Esophagus squamous epithelium (tissue), 5 donors: ENCODE measurements at regions not wholly inside any gene's neighbourhood (a gene's known extent, or its start where the extent isn't known, plus 50 kb on each side); places are given as distances from the start of the nearest gene placed in this dataset.

ENCODE experiments used
- DNase-seq: peaks from one replicate; lab custom pipeline; 2025; lab: John Stamatoyannopoulos, UW
- H3K27ac ChIP-seq, 4 donors: fragments of 200-600 bp; sonication (generic); one replicate each; pipeline ENCODE4 v1.5.1; 2016 to 2019; ENCODE audit warnings: mild to moderate bottlenecking in 1 of 4
- H3K27me3 ChIP-seq, 4 donors: fragments of 200-600 bp; sonication (generic); 1 replicate in 3 of 4; 2 replicates in 1 of 4; pipeline versions ENCODE4 v1.5.1 to v1.6.0; 2017 to 2021; ENCODE audit warnings: antibody characterized with exemption in 1 of 4
- H3K36me3 ChIP-seq, 3 donors: fragments of 200-600 bp; sonication (generic); one replicate each; pipeline ENCODE4 v1.5.1; 2016 to 2019
- H3K4me1 ChIP-seq, 3 donors: fragments of 200-600 bp; sonication (generic); one replicate each; pipeline ENCODE4 v1.5.1; 2017 to 2019
- H3K4me3 ChIP-seq, 4 donors: fragments of 200-600 bp; sonication (generic); 1 replicate in 3 of 4; 2 replicates in 1 of 4; pipeline ENCODE4 v1.5.1; 2016 to 2019; ENCODE audit warnings: mild to moderate bottlenecking in 2 of 4, moderate library complexity in 1 of 4
- H3K9me3 ChIP-seq, 3 donors: fragments of 200-600 bp; sonication (generic); one replicate each; pipeline ENCODE4 v1.5.1; 2016 to 2019
- POLR2A ChIP-seq, 4 donors: fragments of 450-650 bp; IDR thresholded peaks; one replicate each; pipeline ENCODE4 v1.6.1; 2017; ENCODE audit warnings: antibody characterized with exemption in 4 of 4, mild to moderate bottlenecking in 4 of 4, moderate library complexity in 3 of 4
- WGBS, 2 donors: methylation state at CpG; one replicate each; pipeline ENCODE4 v1.1.5; 2018; 5-methylcytosine and 5-hydroxymethylcytosine counted together
- intact Hi-C: fragments of 100-400 bp; cut with DNase I; formaldehyde crosslinking; loops from one replicate; pipeline ENCODE4 v1.15.0; 2022
- TF ChIP-seq, protein P1 (sequence below), 6 experiments: fragments of 450-650 bp in 4 of 6; fragments of 200-600 bp in 2 of 6; sonication (generic) in 2 of 6; IDR thresholded peaks; one replicate each; pipeline ENCODE4 v1.5.1; 2016 to 2019; ENCODE audit warnings: antibody characterized with exemption in 6 of 6, mild to moderate bottlenecking in 4 of 6, moderate library complexity in 4 of 6
- donor health status: DM: yes; HTN: yes; CAD: no.

DNA sequence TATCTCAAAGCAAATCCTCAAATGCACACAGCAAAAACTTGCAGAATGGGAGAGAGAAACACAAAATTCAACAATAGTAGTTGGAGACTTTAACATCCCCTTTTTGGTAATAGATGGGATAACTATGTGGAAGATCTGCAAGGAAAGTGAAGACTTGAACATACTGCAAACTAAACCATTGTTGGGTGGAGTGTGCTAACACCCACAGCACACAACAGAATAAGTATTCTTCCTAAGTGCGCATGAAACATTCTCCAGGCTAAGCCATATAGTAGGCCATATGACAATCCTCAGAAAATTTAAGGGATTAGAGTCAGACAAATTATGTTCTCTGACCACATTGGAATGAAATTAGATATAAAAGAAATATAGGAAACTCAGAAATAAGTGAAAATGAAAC lies 230.6 kb downstream of the FBXO15 start:
- intact Hi-C loops, result no loop called here
- Histone ChIP-seq H3K4me1 (no peaks in the 10 kb centered on the region), H3K27me3 (no peaks in the 10 kb centered on the region), H3K36me3 (no peaks in the 10 kb centered on the region), H3K27ac (no peak overlapping the region), H3K4me3 (no peak overlapping the region), H3K9me3 (no peaks in the 10 kb centered on the region)
- WGBS, 2 donors, result 100% methylated on average over 1 of the region's 1 CpG
- no peak for DNase-seq
- TF ChIP-seq POLR2A (IDR thresholded peaks at IDR 0.05), result no peak
- TF ChIP-seq, protein P1, sequence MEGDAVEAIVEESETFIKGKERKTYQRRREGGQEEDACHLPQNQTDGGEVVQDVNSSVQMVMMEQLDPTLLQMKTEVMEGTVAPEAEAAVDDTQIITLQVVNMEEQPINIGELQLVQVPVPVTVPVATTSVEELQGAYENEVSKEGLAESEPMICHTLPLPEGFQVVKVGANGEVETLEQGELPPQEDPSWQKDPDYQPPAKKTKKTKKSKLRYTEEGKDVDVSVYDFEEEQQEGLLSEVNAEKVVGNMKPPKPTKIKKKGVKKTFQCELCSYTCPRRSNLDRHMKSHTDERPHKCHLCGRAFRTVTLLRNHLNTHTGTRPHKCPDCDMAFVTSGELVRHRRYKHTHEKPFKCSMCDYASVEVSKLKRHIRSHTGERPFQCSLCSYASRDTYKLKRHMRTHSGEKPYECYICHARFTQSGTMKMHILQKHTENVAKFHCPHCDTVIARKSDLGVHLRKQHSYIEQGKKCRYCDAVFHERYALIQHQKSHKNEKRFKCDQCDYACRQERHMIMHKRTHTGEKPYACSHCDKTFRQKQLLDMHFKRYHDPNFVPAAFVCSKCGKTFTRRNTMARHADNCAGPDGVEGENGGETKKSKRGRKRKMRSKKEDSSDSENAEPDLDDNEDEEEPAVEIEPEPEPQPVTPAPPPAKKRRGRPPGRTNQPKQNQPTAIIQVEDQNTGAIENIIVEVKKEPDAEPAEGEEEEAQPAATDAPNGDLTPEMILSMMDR (IDR thresholded peaks at IDR 0.05), result no peak

DNA sequence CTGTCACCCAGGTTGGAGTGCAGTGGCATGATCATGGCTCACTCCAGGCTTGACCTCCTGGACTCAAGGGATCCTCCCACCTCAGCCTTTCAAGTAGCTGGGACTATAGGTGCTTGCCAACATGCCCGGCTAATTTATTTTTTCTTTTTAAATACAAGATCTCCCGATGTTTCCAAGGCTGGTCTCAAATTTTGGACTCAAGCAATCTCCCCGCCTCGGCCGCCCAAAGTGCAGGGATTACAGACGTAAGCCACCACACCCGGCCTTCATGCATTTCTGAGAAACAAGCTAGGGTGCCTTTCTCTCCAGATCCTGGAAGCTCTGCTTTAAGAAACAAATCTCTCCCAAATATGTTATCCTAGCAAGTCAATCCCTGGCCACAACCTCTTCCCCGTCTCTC lies 234.1 kb downstream of the FBXO15 start:
- intact Hi-C loops, result no loop called here
- Histone ChIP-seq H3K27me3 (no peaks in the 10 kb centered on the region), H3K36me3 (no peaks in the 10 kb centered on the region), H3K9me3 (no peaks in the 10 kb centered on the region), H3K27ac (no peak overlapping the region), H3K4me1 (no peaks in the 10 kb centered on the region), H3K4me3 (no peak overlapping the region)
- TF ChIP-seq, protein P1 (IDR thresholded peaks at IDR 0.05), result no peak
- no peak for TF ChIP-seq POLR2A (IDR thresholded peaks at IDR 0.05)
- no peak for DNase-seq
- WGBS, 2 donors, result 79 to 81% methylated on average over 8 of the region's 8 CpGs

DNA sequence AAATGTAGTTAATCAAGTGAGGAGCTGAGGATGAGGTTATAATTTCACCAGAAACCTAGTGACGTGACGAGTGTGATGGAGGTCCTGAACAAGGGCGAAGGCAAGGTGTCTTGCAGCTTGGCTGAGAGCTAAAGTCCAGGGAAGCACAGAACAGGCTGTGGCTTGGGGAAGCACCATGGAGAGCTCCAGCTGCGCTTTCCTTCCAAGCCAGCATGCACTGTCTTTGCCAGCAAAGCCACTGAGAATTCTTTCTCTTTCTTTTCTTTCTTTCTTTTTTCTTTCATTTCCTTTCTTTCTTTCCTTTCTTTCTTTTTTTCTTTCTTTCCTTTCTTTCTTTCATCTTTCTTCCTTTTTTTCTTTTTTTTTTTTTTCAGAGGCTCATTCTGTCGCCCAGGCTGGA lies 239.3 kb downstream of the FBXO15 start:
- DNase-seq, result no peak
- TF ChIP-seq, protein P1 (IDR thresholded peaks at IDR 0.05), result no peak
- TF ChIP-seq POLR2A (IDR thresholded peaks at IDR 0.05), result no peak
- H3K27ac ChIP-seq, result no peak overlapping the region
- no peaks in the 10 kb centered on the region for H3K4me1 ChIP-seq
- no peaks in the 10 kb centered on the region for H3K36me3 ChIP-seq
- no peak overlapping the region for H3K4me3 ChIP-seq
- intact Hi-C loops, result no loop called here
- H3K9me3 ChIP-seq, result no peaks in the 10 kb centered on the region
- WGBS, 2 donors, result 46 to 53% methylated on average over 5 of the region's 5 CpGs
- no peaks in the 10 kb centered on the region for H3K27me3 ChIP-seq

DNA sequence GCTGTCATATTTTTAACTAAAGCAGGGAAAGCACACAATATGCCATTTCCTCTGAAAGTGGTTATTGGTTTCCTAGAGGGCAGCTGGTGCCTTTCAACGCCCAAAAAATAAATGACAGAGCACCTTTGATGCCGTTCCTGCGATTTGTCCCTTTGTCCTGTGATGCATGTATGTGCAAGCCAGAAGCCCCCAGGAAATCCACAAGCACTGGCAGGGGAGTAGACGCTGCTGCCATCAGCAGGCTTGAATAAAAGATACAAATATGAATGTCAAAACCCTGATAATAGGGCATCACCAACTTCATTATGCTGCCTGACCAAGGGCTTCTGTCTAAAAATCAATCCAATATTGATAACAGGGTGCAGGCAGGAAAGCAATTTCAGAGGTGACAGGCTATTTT lies 246.1 kb downstream of the FBXO15 start:
- Histone ChIP-seq H3K4me1 (no peaks in the 10 kb centered on the region), H3K9me3 (no peaks in the 10 kb centered on the region), H3K4me3 (no peak overlapping the region), H3K36me3 (no peaks in the 10 kb centered on the region), H3K27ac (no peak overlapping the region), H3K27me3 (no peaks in the 10 kb centered on the region)
- TF ChIP-seq POLR2A (IDR thresholded peaks at IDR 0.05), result no peak
- TF ChIP-seq, protein P1 (IDR thresholded peaks at IDR 0.05), result no peak
- DNase-seq, result no peak
- intact Hi-C loops, result no loop called here
- 14 to 32% methylated on average over 4 of the region's 4 CpGs for WGBS, 2 donors

DNA sequence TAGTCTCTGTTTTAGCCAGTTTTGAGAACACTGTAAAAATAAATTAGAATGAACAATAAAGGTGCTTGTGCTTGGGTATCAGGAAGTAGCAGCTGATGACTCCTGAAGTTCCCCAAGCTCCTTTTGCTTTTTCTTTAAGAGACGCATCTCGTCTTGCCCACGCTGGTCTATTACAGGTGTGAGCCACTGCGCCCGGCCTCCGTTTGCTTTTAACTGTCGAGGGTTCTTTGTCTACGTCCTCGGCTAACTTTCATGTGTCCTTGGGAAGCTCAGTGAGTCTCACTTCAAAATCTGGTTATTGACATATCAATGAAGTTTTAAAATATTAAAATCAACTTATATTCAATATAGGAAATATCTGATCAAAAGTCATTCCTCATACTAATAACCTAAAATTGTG lies 246.5 kb downstream of the FBXO15 start:
- TF ChIP-seq, protein P1 (IDR thresholded peaks at IDR 0.05), result no peak
- TF ChIP-seq POLR2A (IDR thresholded peaks at IDR 0.05), result no peak
- H3K36me3 ChIP-seq, result no peaks in the 10 kb centered on the region
- WGBS, 2 donors, result 58 to 59% methylated on average over 9 of the region's 9 CpGs

More for the DNA sequence above, 246.5 kb downstream of the FBXO15 start:
- no peaks in the 10 kb centered on the region for H3K9me3 ChIP-seq
- no peaks in the 10 kb centered on the region for H3K27me3 ChIP-seq
- no peaks in the 10 kb centered on the region for H3K4me1 ChIP-seq
- no peak for DNase-seq
- no peak overlapping the region for H3K27ac ChIP-seq
- intact Hi-C loops, result no loop called here
- no peak overlapping the region for H3K4me3 ChIP-seq
